HG02763 (cell line): ENCODE measurements at regions not wholly inside any gene's neighbourhood (a gene's known extent, or its start where the extent isn't known, plus 50 kb on each side); places are given as distances from the start of the nearest gene placed in this dataset.
"Not testable (repeated sequence)": the region's sequence is repeated elsewhere in the genome, so short reads cannot be mapped to it uniquely, and the experiment has no call there.

Source experiments
- ATAC-seq: cut with Tn5 transposase; IDR thresholded peaks from one replicate; pipeline ENCODE4 v1.9.1; 2021; ENCODE audit warnings: mild to moderate bottlenecking, moderate library complexity; ENCODE audit not compliant: unreplicated experiment

GRCh38 chr5:125685771-125686170 is 737.4 kb upstream of the GRAMD2B start:
- ATAC-seq: no peak

- ATAC-seq: not testable (repeated sequence)
Measured at GRCh38 chr5:125691738-125692530, 731.3 kb upstream of the GRAMD2B start.

GRCh38 chr5:125695996-125696655 is 727.1 kb upstream of the GRAMD2B start:
- ATAC-seq: no peak

GRCh38 chr5:125696762-125697161 is 726.4 kb upstream of the GRAMD2B start:
- ATAC-seq: no peak

- ATAC-seq: no peak
Measured at GRCh38 chr5:125698420-125698819, 724.8 kb upstream of the GRAMD2B start.

GRCh38 chr5:125699860-125700259 is 723.3 kb upstream of the GRAMD2B start:
- ATAC-seq: no peak

- no peak for ATAC-seq
Measured at GRCh38 chr5:125700380-125700861, 722.8 kb upstream of the GRAMD2B start.

- ATAC-seq: no peak
Measured at GRCh38 chr5:125703616-125704015, 719.6 kb upstream of the GRAMD2B start.

- ATAC-seq: no peak
Measured at GRCh38 chr5:125704888-125705287, 718.3 kb upstream of the GRAMD2B start.

- ATAC-seq: no peak
Measured at GRCh38 chr5:125708583-125708982, 714.6 kb upstream of the GRAMD2B start.

GRCh38 chr5:125710745-125711144 is 712.5 kb upstream of the GRAMD2B start:
- ATAC-seq: no peak

GRCh38 chr5:125712397-125712796 is 710.8 kb upstream of the GRAMD2B start:
- no peak for ATAC-seq

- no peak for ATAC-seq
Measured at GRCh38 chr5:125713109-125713805, 710.0 kb upstream of the GRAMD2B start.

GRCh38 chr5:125715216-125715615 is 708.0 kb upstream of the GRAMD2B start:
- ATAC-seq: no peak

- no peak for ATAC-seq
Measured at GRCh38 chr5:125717209-125717608, 706.0 kb upstream of the GRAMD2B start.

- ATAC-seq: no peak
Measured at GRCh38 chr5:125719681-125720347, 703.4 kb upstream of the GRAMD2B start.

- no peak for ATAC-seq
Measured at GRCh38 chr5:125720348-125720685, 702.9 kb upstream of the GRAMD2B start.

- no peak for ATAC-seq
Measured at GRCh38 chr5:125720721-125721120, 702.5 kb upstream of the GRAMD2B start.

- ATAC-seq: no peak
Measured at GRCh38 chr5:125722550-125722949, 700.7 kb upstream of the GRAMD2B start.

- ATAC-seq: no peak
Measured at GRCh38 chr5:125725691-125726090, 697.5 kb upstream of the GRAMD2B start.

GRCh38 chr5:125743939-125744338 is 679.3 kb upstream of the GRAMD2B start:
- ATAC-seq: no peak
